Transverse colon (tissue), 4 donors: ENCODE measurements at regions not wholly inside any gene's neighbourhood (a gene's known extent, or its start where the extent isn't known, plus 50 kb on each side); places are given as distances from the start of the nearest gene placed in this dataset.

Source experiments
- CTCF ChIP-seq, 5 experiments: fragments of 200-600 bp in 3 of 5; fragments of 450-650 bp in 2 of 5; sonication (generic) in 3 of 5; IDR thresholded peaks; 1 replicate in 2 of 5; 2 replicates in 3 of 5; pipeline ENCODE4 v1.5.1; 2016 to 2017; ENCODE audit warnings: antibody characterized with exemption in 5 of 5, inconsistent platforms in 3 of 5, mild to moderate bottlenecking in 2 of 5, moderate library complexity in 1 of 5
- POLR2AphosphoS5 ChIP-seq, 3 donors: sonication (generic); formaldehyde crosslinking; IDR thresholded peaks; one replicate each; pipeline ENCODE4 v1.6.1; 2016; ENCODE audit warnings: antibody characterized with exemption in 3 of 3

DNA sequence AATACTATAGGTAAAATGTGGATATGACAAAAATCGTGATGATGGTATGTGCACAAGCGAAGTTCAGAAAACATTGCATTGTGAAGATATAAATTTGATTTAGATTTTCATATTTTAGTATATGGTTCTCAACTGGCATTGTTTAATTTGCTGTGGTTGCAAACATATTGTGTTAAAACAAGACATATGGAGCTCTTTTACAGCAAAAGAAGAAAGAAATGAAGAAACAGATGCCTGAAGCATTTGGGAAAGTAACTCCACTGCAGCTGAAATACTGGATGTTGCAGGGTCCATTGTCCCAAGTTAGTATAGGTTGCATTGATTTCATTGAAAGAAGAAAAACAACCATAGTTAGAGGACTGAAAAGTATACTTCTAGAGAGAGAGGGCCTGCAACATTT is 185.8 kb upstream of the SSTR1 start:
- TF ChIP-seq CTCF (IDR thresholded peaks at IDR 0.05) (no peak), POLR2AphosphoS5 (IDR thresholded peaks at IDR 0.05) (no peak)
